ENCODE measurements at regions not wholly inside any gene's neighbourhood (a gene's known extent, or its start where the extent isn't known, plus 50 kb on each side); places are given as distances from the start of the nearest gene placed in this dataset.
"Not testable (repeated sequence)": the region's sequence is repeated elsewhere in the genome, so short reads cannot be mapped to it uniquely, and the experiment has no call there.

DNA sequence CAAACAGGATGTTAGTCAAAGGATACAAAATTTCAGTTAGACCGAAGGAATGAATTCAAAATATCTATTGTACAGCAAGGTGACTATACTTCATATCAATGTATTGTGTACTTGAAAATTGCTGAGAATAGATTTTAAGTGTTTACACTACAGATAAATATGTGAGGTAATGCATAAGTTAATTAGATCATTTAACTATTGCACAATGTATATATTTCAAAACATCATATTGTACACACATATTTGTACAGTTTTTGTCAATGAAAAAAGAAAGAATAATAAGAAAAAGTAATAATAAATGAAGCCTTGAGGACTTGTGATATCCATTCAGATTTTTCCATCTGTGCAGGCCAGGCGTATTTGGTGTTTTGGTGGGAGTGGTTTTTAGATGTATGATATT lies 367.4 kb upstream of the SNX7 start:
- no peak for DNase-seq (ENCODE audit: low read depth in 1 of 2, low spot score in 1 of 2)

DNA sequence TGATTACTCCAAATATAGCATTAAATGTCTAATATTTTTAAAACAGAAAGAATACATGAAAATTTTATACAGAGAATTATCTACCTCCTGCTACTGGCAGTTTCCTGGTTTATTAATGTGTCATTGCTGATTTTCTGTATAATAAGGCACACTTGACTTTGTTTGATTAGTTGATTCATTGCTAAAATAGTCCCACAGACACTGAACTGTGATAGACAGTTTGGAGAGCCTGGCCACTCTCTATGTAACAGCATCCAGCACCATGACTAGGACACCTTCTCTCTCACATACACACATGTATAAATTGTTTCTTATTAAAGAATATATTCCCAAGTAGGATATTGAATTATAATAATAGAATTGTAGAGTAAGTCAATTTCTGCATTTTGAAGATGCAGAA lies 368.5 kb upstream of the SNX7 start:
- DNase-seq (ENCODE audit: low read depth in 1 of 2, low spot score in 1 of 2): no peak

GRCh38 chr1:98289311-98289710 lies 368.5 kb upstream of the DPYD start:
- no peak for DNase-seq (ENCODE audit: low read depth in 1 of 2, low spot score in 1 of 2)

DNA sequence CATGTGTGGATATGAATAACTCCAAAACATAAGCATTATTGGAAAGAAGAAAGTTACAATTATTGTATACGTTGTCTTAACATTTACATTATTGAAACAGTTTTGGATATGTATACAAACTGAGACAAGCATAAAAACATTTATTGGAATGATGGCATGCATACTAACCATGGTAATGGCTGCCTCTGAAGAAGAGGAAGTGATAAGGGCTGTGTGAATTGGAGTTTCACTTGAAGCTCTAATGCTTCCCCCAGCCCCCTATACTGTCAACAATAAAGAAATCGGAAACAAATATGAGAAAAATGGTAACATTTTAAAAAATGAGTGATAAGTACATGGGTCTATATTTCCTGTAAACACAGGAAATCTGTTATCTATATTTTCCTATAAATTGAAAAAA lies 367.7 kb upstream of the DPYD start:
- no peak for DNase-seq (ENCODE audit: low read depth in 1 of 2, low spot score in 1 of 2)

DNA sequence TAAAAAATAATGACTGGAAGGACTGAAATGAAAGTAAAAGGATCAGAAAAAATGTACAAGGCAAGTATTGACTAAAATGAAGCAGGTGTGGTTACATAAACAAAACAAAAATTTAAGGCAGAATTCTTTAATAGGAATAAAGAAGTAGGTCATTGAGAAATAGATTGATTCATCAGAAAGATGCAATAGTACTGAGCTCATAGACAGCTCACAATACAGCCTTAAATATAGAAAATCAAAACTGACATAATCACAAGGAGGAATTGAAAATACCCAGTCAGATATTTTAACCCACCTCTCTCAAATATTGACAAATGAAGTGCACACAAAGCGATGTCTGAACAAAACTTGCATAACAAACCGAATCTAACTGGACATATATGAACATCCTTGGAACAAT lies 366.8 kb upstream of the DPYD start:
- no peak for DNase-seq (ENCODE audit: low read depth in 1 of 2, low spot score in 1 of 2)

DNA sequence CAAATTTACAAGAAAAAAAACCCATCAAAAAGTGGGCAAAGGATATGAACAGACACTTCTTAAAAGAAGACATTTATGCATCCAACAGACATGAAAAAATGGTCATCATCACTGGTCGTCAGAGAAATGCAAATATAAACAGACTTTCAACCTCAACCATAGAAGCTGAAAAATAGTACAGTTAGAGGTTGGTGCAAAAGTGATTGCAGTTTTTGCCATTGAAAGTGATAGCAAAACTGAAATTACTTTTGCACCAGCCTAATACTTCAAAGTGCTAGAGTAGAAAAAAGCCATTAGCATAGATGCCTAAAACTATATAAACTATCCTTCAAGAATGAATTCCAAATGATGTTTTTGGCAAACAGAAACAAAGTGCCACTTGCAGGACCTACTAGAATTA lies 365.8 kb upstream of the DPYD start:
- DNase-seq (ENCODE audit: low read depth in 1 of 2, low spot score in 1 of 2): no peak

DNA sequence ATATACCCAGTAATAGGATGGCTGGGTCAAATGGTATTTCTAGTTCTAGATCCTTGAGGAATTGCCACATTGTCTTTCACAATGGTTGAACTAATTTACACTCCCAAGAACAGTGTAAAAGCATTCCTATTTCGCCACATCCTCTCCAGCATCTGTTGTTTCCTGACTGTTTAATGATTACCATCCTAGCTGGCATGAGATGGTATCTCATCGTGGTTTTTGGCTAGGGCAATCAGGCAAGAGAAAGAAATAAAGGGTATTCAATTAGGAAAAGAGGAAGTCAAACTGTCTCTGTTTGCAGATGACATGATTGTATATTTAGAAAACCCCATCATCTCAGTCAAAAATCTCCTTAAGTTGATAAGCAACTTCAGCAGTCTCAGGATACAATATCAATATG lies 364.5 kb upstream of the DPYD start:
- not testable (repeated sequence) for DNase-seq (ENCODE audit: low read depth in 1 of 2, low spot score in 1 of 2)

GRCh38 chr1:98280049-98280448 lies 359.2 kb upstream of the DPYD start:
- no peak for DNase-seq (ENCODE audit: low read depth in 1 of 2, low spot score in 1 of 2)

DNA sequence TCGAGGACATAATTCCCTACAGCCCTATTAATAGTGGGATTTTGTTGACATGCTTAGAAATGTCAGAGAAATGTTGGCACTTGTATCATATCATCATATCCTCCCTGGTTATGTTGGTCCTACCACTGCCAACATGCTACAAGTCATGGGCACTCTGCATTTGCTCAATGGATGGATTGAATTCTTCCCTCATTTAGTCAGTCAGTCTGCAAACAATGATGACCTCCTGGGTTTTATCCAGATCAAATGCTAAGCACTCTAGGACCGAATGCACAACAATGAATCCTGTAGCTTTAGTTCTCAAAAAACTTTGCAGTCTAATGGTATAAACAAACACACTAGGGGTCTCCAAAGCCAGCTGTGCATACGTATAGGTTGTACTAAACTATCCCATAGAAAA lies 357.2 kb upstream of the DPYD start:
- no peak for DNase-seq (ENCODE audit: low read depth in 1 of 2, low spot score in 1 of 2)

DNA sequence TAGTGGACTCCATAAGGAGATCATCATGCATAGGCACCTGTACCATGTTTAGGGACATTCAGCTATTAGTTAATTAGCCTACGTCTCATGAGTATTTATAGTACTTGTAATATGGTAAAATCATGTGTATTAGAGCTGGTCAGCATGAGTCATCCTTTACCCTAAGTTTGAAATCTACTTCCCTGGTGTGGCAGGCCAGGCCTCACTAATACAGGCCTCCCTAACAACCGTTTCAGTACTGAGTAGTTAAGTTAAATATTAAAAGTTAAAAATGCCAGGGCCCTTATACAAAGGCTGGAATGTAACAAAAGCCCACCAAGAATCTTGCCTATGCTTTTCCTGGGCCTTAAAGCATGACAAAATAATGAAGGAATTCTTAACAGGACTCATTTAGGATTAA lies 356.3 kb upstream of the DPYD start:
- DNase-seq (ENCODE audit: low read depth in 1 of 2, low spot score in 1 of 2): no peak

- no peak for DNase-seq (ENCODE audit: low read depth in 1 of 2, low spot score in 1 of 2)
Observed at GRCh38 chr1:98276514-98276913, 355.7 kb upstream of the DPYD start.

GRCh38 chr1:98268316-98268715 lies 347.5 kb upstream of the DPYD start:
- no peak for DNase-seq (ENCODE audit: low read depth in 1 of 2, low spot score in 1 of 2)

- DNase-seq (ENCODE audit: low read depth in 1 of 2, low spot score in 1 of 2): no peak
Observed at GRCh38 chr1:98267423-98267822, 346.6 kb upstream of the DPYD start.

GRCh38 chr1:98264727-98265126 lies 343.9 kb upstream of the DPYD start:
- no peak for DNase-seq (ENCODE audit: low read depth in 1 of 2, low spot score in 1 of 2)

GRCh38 chr1:98260839-98261238 lies 340.0 kb upstream of the DPYD start:
- no peak for DNase-seq (ENCODE audit: low read depth in 1 of 2, low spot score in 1 of 2)

GRCh38 chr1:98260412-98260811 lies 339.6 kb upstream of the DPYD start:
- no peak for DNase-seq (ENCODE audit: low read depth in 1 of 2, low spot score in 1 of 2)

- DNase-seq (ENCODE audit: low read depth in 1 of 2, low spot score in 1 of 2): no peak
Observed at GRCh38 chr1:98256700-98257099, 335.9 kb upstream of the DPYD start.

DNA sequence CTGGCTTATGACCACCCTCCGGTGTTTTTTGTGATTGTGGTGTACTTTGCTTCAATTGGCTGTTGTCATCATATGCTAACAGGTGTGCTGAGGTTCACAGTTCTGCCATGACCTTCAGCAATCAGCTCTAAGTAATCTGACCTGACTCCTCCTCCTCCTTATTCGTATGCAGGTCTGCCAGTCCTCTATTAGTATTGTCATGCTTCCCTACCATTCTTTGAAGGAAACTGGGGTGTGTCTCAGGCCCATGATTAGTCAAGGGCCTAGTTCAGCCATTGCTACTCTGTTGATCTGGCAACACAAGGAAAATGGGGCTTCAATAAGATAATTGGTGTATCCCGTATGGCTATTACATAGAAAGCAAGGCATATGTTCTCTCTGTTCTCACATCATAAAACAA lies 332.3 kb upstream of the DPYD start:
- no peak for DNase-seq (ENCODE audit: low read depth in 1 of 2, low spot score in 1 of 2)

DNA sequence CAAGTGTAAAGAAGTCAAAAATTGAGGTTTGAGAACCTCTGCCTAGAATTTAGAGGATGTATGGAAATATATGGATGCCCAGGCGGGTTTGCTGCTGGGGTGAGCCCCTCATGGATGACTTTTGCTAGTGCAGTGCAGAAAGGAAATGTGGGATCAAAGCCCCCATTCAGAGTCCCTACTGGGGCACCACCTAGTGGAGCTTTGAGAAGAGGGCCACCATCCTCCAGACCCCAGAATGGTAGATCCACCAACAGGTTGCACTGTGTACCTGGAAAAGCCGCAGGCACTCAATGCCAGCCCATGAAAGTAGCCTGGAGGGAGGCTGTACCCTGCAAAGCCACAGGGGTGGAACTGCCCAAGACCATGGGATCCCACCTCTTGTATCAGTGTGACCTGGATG lies 330.7 kb upstream of the DPYD start:
- no peak for DNase-seq (ENCODE audit: low read depth in 1 of 2, low spot score in 1 of 2)

DNA sequence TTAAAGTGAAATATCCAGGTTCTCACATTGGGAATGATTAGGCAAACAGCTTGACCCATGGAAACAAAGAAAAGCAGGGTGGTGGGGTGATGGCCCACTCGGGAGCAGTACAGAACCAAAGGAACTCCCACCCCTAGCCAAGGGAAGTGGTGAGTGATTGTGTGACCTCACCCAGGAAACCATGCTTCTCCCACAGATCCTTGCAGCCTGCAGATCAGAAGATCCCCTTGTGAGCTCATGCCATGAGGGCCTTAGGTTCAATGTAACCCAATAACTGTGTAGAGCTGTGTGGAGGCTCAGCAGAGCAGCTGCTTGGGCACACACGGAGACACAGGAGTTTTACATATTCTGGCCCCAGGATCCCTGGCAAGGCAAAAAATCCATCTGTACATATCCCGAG lies 311.8 kb upstream of the DPYD start:
- no peak for DNase-seq (ENCODE audit: low read depth in 1 of 2, low spot score in 1 of 2)

- no peak for DNase-seq (ENCODE audit: low read depth in 1 of 2, low spot score in 1 of 2)
Observed at GRCh38 chr1:98222706-98223105, 301.9 kb upstream of the DPYD start.

DNA sequence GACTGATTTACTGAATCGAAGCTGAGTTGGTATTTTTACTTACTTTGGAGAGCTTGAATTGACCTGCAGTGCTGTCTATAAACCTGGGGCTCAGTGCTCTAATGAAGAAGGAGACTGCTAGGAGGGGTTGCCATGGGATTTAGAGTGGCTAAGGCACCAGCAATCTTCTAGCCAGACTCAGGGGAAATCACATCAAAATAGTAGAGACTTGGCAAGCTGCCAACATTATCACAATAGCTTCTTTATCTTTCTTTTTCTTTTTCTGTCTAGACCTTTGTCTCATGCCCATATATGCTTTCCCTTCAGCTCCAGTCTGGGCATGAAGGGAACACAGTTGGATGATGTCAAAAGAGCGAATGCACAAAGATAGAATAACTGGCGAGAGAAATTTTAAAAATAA lies 301.1 kb upstream of the DPYD start:
- DNase-seq (ENCODE audit: low read depth in 1 of 2, low spot score in 1 of 2): no peak

DNA sequence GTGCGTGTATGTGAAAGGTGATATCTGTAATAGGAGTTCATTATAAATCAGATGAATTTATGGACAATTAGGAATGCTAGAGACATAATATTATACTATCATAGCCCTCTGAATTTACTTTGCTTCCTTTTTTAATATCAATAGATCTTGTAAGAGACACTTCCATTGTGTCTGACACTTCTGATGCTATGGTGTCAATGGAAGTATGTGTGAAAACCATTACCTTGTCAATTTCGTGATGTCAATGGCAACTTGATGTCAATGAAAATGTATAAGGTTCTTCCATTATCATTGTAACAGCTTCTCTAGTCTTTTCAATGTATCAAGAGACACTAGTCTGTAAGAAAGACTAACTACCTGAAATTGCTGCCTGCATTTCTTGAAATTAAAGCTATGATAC lies 296.8 kb upstream of the DPYD start:
- DNase-seq (ENCODE audit: low read depth in 1 of 2, low spot score in 1 of 2): no peak

GRCh38 chr1:98216304-98216703 lies 295.5 kb upstream of the DPYD start:
- no peak for DNase-seq (ENCODE audit: low read depth in 1 of 2, low spot score in 1 of 2)

Measured in activated T-helper 1 cell treated with anti-CD3 and anti-CD28 coated beads, Interleukin-2, amount 50 U/mL, for 16 hours (primary cell).